HG02571 (cell line): ENCODE measurements at regions not wholly inside any gene's neighbourhood (a gene's known extent, or its start where the extent isn't known, plus 50 kb on each side); places are given as distances from the start of the nearest gene placed in this dataset.

Experiments used
- ATAC-seq: cut with Tn5 transposase; IDR thresholded peaks from one replicate; pipeline ENCODE4 v1.9.1; 2021; ENCODE audit warnings: mild to moderate bottlenecking, moderate library complexity; ENCODE audit not compliant: unreplicated experiment

DNA sequence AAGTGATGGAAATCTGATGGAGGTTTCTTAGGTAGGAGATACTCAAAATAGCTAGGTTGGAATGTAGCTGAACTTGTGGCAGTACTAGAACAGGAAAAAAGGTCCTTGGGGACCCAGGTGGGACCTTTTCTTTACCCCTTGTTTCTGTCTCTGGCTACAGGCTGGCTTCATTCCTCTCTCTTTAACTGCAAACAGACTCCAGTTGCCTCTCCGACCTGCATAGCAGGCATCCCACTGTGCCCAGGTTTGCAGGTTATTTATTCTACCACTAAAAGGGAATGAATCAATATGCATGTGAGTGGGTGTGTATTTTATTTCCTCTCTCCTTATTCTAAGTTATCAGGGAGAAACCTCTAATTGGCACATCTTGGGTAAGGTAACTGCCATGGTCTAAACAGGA is 758.1 kb downstream of the MED13L start:
- ATAC-seq, result no peak

DNA sequence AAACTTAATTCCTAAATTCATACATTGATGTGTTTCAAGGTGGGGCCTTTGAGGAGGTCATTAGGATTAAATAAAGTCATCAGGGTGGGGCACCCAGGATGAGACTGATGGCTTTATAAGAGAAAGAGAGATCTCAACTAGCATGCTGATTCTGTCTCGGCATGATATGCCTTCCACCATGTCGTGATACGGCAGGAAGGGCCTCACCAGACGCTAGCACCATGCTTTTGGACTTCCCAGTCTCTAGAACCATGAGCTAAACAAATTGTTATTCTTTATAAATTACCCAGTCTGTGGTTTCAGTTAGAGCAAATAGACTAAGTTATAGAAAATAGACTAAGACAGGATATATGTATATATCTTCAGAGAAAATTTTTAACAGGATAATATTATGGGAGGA is 759.6 kb downstream of the MED13L start:
- no peak for ATAC-seq

DNA sequence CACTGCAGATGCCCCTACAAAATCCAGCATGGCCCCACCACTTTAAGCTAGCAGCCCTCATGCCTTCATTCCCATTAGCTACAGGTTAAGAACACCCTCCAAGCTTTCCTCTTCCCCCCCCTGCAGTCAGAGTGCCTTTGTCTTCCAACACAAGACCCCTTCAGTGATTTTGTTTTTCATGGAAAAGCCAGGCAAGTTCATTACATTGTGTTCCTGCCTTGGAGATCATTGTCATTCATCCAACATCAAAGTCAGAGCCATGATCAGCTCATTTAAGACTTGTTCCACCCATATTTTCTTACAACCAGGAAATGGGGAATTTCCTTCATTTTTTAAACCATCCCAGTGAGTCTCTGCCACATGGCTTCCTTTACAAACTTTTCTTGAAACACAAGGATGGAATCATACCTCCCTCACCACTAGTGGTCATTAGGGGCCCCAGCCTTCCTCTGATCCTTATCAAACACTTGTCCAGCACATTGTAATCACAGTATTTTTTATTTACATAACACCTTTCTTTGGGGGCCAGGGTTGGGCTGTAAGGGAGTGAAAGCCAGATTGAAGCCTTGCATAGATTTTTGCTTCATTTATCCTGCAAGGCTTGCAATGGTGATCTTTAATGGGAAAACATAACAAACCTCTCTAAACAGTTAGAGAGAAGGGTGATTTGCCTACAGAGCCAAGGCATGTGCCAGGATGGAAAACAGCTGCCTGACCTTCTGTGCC is 765.3 kb downstream of the MED13L start:
- ATAC-seq, result no peak

DNA sequence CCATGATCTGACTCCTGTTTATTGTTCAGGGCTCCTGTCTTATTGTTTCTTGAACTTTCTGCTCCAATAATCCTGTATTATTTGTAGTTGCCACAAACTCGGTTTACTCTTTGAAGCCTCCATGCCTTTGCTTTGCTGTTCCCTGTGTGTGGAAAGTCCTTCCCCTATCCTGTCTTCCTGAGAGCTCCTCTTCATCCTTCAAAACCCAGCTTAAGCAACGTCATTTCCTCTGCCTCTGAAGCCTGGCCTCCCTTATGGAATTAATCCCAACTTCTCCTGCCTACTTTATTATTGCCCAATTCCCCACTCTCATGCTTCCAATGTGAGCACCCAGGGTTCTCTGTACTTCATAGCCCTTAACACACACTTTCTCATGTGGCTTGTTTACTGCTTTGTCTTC is 766.2 kb downstream of the MED13L start:
- ATAC-seq, result no peak

DNA sequence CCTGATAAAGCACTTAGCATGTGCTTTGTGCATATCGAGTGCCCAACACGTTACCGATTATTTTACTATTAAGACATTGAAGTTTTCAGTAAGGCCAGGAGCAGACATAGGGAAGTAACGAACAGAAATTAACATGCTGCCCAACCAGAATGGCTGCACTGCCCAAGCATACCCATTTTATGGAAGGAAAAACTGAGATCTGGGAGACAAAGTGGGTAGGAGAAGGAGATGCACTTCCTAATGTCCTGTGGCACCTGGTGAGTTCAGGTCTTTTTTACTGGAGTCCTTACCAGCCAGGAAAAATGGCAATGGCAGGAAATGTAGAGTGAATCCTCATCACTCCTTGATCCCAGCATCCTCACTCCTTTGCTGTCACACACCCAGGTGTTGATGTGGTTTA is 768.5 kb downstream of the MED13L start:
- ATAC-seq, result no peak

DNA sequence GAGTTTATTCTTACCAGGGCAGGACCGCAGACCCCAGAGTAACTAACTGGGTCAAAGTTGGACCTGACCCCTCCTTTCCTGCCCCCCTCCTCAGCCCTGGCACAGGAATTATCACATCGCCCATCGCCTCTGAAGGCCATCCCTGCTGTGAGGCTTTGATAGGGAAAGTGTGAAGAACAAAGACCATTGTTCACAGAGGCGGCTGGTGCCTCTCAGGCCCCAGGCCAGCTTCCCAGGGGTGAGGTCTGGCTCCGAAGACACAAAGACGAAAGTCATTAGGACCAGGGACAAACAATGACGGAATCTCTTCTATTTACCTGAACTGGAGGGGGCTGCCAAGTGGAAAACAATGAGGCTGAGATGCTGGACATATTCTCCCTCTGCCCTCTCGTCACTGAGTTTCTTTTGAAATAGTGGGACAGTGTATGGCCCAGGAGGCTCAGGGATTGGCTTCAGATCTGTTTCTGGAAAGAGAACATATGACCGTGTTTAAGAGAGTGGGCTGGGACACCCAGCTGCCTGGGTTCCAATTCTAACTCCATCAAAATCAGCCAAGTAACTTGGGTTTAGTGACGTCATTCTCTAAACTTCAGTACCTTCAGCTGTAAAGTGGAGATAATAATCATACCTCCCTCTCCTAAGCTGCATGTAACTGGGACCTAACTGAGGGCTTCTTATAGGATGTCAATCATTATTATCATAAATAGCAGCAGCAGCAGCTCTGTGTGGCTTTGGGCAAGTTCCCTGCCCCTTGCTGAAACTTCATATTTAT is 769.4 kb downstream of the MED13L start:
- no peak for ATAC-seq

DNA sequence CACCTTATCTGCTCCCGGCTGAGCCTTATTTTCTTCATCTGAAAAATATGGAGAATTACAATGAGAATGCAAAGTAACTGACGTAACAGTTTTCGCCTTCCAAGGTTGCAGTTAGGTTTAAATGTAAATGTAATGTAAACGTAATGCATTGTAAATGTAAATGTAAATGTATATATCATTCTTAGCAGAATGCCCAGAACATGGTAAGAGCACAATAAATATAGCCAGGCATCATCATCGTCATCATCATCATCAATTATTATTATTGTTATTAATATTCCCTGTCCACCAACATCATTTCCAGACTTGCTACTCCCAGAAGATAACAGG is 770.0 kb downstream of the MED13L start:
- no peak for ATAC-seq

DNA sequence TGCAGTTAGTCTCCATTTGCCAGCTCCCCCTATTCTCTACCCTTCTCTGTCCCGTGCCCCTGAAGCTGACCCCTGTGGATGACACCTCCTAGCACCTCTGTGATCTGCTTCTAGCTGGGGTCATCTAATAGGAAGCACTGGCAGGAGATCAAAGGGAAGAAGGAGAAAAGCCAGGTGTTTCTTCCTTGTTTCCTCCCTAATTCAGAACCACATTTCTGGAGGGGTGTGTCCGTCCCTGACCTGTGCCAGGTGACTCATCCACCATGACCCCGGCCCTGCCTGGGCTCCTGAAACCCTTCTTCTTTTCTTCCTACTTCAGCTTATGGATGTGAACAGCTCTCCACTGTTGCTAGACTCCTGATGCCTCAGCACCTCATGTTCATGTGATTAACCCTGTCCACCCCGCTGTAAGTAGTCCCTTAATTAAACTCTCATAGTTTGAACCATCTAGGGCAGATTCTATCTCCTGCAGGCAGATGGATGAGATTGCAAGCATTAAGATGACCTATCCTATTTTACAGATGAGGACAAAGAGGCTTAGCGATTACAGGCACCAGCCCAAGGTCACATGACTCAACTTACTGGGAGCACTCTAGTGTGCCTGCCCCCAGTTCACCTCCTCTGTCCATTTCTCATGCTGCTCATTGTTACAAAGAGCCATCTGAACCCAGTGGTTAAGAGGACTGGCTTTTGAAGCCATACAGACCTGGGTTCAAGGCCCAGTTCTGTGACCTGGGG is 770.5 kb downstream of the MED13L start:
- no peak for ATAC-seq

DNA sequence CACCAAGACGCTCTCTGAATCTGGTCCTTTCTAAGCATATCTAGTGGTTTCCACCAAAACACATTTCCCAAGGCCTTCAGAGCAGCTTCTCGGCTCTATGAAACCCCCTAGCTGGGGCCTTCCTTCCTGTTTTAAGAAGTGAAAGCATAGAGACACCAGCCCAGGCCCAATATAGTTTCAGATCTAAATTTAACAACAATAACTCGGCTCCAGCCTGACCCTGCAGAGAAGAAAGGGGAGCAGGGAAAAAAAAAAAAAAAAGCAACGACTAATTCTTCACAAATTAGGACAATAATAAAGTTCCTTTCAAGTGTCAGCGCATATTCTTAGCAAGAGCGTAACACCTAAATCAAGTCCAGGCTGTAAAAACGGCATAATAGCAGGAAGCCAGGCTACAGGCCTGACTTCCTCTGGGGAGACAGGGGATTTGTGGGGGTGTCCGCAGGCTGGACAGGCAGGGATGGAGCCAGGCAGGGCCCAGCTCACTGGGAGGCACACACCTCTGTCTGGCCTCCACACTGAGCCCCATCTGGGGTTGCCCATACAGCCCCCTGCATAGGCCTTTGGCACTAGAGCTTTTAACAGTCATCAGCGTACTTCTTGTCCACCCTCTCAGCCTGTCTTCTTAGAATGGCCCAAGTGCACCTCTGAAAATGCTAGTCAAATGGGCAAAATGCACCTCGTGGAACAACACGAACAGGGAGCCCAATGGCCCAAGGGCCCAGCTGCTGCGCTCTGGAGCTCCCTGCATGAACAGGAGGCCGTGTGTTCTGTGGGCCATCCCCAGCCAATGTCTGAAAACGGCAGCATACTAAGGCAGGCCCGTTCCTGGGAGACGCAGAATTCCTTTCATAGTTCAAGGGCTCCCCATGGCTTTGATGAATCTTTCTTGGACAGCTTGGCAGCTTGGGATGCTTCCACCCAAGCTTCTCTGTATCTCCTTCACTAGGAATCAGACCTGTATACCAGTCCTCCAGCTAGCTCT is 772.9 kb downstream of the MED13L start:
- no peak for ATAC-seq

DNA sequence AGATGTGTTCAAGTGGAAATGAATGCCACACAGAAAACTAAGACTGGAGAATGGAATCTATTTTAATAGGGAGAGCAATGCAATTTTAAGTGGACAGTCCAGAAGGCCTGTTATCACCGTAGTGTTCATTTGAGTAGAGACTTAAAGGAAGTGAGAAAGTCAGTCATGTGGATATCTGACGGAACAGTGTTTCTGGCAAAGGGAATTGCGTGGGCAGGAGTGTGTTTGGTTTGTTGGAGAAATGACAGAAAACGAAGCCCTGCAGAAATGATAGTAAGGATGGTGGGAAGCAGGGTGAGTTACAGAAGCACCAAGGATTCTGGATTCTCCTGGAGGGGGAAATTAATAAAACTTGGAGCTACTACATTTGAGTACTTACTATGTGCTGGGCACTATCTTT is 776.6 kb downstream of the MED13L start:
- no peak for ATAC-seq

DNA sequence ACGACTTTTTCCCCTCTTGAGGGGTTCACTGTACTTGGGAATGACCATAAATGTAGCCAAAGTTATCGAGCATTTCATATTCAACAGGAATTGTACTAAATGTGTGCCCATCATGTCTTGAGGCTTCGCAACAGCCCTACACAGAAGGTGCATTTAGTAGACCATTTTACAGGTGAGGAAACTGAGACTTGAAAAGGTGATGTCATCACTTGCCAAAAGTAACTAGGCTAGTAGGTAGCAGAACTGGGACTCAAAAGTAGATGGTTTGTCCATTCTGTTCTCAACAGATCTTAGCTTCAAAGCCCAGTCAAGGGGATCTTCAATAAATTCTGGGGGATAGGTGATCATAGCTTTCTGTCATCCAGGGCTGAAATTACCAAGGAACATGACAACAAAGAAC is 782.2 kb downstream of the MED13L start:
- no peak for ATAC-seq

DNA sequence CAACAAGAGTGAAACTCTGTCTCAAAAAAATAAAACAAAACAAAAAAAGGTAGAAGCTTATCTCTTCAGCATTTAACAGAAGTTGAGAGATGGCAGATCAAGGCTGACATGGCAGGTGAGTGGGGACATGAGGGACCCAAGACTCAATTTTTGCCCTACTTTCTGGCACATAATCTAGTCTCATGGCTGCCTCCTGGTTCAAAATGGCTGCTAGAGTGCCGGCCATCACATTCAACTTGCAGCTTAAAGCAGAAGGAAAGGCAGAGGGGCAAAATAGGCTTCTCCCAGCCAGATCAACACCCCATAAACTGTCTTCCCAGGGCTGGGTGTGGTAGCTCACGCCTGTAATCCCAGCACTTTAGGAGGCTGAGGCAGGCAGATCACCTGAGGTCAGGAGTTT is 784.9 kb downstream of the MED13L start:
- ATAC-seq, result no peak

DNA sequence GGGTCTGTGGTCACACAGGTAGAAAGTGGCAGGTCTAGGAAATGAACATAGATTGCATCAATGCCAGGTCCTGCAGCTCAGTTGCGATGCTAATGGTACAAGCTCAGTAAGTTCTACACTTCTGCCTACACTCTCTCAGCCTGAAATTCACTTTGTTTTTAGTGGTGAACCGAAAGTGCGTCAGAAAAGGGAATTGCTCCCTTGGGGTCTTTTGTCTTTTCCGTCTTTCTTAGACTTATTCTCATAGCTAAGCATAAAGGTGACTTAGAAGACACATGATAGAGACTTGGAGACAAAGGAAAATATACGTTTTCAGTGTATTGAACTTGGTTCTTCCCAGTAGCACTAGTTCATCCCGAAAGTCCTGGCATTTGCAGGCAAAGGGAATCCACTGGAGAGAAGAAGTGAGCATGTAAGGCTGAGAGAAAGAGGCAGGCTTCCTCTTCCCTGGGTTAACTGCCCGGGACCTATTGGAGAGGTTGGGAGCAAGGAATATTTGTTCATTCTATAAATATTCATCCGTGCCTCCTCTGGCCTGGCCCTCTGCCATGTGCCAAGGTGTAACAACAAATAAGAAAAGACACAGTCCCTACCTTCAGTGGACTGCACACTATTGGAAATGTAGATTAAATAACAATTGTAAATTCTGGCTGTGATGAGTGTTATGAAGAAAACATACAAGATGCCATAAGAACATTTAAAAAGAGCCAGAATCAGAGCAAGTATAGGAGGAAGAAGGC is 785.8 kb downstream of the MED13L start:
- no peak for ATAC-seq

DNA sequence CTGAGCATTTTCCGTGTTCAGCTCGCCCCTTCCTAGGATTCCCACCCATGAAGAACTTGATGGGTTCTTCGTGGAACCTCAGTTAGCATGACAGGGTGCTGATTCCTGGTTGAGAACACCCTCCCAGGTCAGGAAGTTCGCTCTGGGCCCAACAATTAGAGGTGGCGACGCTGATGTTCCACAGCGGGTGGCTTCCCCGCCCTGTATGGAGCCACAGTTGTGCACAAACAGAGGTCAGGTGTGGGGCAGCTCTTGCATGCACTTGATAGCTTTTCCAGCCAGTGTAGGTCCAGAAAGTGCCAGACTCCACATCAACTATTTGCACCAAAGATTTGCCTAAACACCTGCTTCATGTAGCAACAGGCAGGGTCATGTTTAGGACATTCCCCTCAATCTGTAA is 788.2 kb downstream of the MED13L start:
- ATAC-seq, result no peak

DNA sequence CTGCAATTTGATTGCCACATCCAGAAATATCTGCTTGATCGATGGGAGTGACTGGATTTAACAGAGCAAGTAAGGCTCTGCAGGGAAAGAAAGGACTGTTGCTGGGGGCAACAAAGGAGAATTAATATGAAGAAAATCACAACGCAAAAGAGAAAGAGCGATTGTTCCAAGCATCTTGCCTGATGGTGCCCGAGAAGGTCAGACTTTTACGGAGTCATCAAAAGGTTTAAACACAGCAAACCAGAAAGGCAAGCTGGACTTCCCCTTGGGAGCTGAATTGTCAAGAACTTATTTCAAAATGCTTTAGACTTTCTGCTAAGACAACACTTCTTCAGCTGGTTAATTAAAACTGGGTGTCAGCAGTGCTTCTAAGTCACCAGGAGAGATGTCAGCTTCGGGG is 791.5 kb downstream of the MED13L start:
- ATAC-seq, result no peak

DNA sequence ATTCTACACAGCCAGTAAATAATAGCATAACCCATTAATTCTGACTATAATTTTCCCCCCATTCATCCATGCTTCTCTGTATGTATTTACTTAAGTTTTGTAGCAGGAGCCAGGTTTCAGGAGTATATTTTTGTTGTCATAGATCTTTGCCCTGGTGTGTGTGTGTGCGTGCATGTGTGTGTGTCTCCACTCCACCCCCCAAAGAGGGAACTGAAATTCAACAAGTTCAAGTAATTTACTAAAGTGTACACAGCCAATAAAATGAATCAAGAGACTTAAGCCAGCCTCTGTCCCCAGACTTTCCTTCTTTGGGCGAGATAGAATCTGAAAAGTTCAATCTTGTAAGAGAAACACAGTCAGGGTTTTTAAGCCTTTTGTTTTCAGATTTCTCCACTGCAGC is 792.0 kb downstream of the MED13L start:
- no peak for ATAC-seq

DNA sequence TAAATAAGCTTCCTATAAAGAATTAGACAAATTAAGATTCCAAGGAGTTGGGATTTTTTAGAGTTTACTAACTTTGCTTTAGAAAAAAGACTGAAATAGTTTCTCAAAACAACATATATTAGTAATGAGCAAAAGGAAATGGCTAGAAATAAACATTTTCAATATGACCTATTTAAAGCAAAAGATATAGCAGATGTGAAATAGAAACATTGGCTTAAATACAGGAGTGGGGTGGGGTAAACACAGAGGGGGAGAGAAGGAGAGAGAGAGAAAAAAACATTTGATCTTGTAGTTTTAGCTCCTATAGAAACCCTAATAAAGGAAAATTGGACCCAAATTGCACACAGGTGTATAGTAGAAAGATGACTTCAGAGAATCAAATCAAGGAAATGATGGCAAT is 794.5 kb downstream of the MED13L start:
- no peak for ATAC-seq

DNA sequence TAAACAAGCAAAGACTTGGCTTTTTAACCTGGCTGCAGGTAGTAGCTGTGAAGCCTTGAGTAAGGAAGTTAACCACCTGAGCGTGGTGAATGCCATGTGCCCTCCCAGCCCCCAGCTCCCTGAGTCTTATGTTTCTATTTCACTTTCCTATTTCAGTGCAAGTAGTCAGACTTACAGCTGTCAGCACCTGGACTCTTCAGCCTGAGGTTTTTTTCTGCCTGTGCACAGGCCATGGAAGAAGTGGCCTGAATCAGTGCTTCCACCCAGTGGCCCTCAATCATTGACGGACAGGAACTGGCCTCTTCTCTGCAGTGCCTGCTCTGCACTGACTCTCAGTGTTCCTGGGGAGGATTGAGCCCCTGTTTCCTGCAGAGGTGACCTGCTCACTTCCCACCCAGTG is 796.4 kb downstream of the MED13L start:
- peak; percentile 58 for ATAC-seq

DNA sequence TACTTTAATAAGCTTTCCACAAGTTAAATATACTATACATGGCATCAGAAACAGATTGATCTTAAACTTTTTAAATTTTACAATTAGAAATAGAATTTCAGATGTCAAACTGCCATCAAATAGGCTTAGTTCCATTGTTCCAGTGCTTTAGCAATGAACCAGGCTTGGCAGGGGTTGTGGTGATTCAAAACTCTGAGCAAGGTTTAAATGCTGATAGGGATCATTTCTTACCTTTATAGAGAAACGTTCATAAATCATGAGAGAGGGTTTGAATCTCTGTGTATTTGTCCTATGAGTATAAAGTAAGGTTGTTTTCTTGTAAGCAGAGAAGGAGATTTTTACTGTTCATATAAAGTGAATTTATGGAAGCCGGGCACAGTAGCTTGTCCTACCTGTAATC is 794.5 kb upstream of the TBX3 start:
- no peak for ATAC-seq
